ENCODE measurements at regions not wholly inside any gene's neighbourhood (a gene's known extent, or its start where the extent isn't known, plus 50 kb on each side); places are given as distances from the start of the nearest gene placed in this dataset.

GRCh38 chr2:101540518-101540917, 65.6 kb upstream of the RFX8 start:
- TF ChIP-seq, protein P1, sequence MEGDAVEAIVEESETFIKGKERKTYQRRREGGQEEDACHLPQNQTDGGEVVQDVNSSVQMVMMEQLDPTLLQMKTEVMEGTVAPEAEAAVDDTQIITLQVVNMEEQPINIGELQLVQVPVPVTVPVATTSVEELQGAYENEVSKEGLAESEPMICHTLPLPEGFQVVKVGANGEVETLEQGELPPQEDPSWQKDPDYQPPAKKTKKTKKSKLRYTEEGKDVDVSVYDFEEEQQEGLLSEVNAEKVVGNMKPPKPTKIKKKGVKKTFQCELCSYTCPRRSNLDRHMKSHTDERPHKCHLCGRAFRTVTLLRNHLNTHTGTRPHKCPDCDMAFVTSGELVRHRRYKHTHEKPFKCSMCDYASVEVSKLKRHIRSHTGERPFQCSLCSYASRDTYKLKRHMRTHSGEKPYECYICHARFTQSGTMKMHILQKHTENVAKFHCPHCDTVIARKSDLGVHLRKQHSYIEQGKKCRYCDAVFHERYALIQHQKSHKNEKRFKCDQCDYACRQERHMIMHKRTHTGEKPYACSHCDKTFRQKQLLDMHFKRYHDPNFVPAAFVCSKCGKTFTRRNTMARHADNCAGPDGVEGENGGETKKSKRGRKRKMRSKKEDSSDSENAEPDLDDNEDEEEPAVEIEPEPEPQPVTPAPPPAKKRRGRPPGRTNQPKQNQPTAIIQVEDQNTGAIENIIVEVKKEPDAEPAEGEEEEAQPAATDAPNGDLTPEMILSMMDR (IDR thresholded peaks at IDR 0.05) = no peak
- TF ChIP-seq POLR2AphosphoS5 (IDR thresholded peaks at IDR 0.05) (no peak), POLR2A (IDR thresholded peaks at IDR 0.05) (no peak)
